ENCODE measurements at regions not wholly inside any gene's neighbourhood (a gene's known extent, or its start where the extent isn't known, plus 50 kb on each side); places are given as distances from the start of the nearest gene placed in this dataset.

DNA sequence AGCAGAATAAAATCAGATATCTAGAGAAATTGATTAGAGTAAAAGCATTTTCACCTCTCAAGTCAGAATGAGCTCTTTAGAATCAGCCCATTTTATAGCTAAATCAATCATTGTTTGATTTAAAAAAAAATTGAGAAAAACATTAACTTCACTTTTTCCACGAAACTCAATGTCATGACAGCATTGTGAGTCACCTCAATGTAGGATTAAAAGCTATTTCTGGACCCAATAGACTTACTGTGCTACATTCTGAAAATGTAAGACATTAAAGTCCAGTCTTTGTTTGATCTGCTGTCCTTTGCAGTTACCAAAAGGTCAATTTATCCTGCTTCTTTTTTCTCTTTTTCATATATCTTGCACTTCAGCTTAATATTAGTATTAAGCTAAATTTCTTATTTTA lies 519.4 kb upstream of the ZNF337 start:
- TF ChIP-seq POLR2AphosphoS5 (IDR thresholded peaks at IDR 0.05; ENCODE audit: borderline replicate concordance, low read depth, low read length) (no peak), EZH2 (IDR thresholded peaks at IDR 0.05) (no peak)
